Glomerular endothelial cell (primary cell): ENCODE measurements at regions not wholly inside any gene's neighbourhood (a gene's known extent, or its start where the extent isn't known, plus 50 kb on each side); places are given as distances from the start of the nearest gene placed in this dataset.
"Not testable (repeated sequence)": the region's sequence is repeated elsewhere in the genome, so short reads cannot be mapped to it uniquely, and the experiment has no call there.

Experiments
- DNase-seq: peaks from one replicate; pipeline ENCODE4 v3.0.0-alpha.2; 2011; ENCODE audit warnings: low read depth, low spot score; ENCODE audit errors: extremely low read depth

GRCh38 chr12:61525331-61525730, 734.9 kb upstream of the USP15 start:
- DNase-seq, result no peak

- no peak for DNase-seq
These were observed 729.7 kb upstream of the USP15 start for GRCh38 chr12:61530456-61530855.

- DNase-seq, result no peak
These were observed 729.0 kb upstream of the USP15 start for GRCh38 chr12:61531195-61531594.

- no peak for DNase-seq
These were observed 724.1 kb upstream of the USP15 start for GRCh38 chr12:61536117-61536516.

- no peak for DNase-seq
These were observed 723.7 kb upstream of the USP15 start for GRCh38 chr12:61536525-61536924.

- DNase-seq, result no peak
These were observed 721.3 kb upstream of the USP15 start for GRCh38 chr12:61538951-61539350.

GRCh38 chr12:61542551-61542950, 717.7 kb upstream of the USP15 start:
- no peak for DNase-seq

- no peak for DNase-seq
These were observed 713.9 kb upstream of the USP15 start for GRCh38 chr12:61546296-61546695.

GRCh38 chr12:61553091-61553490, 707.1 kb upstream of the USP15 start:
- no peak for DNase-seq

- DNase-seq, result no peak
These were observed 705.8 kb upstream of the USP15 start for GRCh38 chr12:61554268-61555008.

GRCh38 chr12:61563665-61564450, 696.3 kb upstream of the USP15 start:
- no peak for DNase-seq

GRCh38 chr12:61564466-61564865, 695.7 kb upstream of the USP15 start:
- no peak for DNase-seq

GRCh38 chr12:61566183-61566582, 694.0 kb upstream of the USP15 start:
- DNase-seq, result no peak

- DNase-seq, result no peak
These were observed 685.9 kb upstream of the USP15 start for GRCh38 chr12:61574339-61574738.

GRCh38 chr12:61584943-61585342, 675.3 kb upstream of the USP15 start:
- DNase-seq, result no peak

GRCh38 chr12:61590864-61591263, 669.3 kb upstream of the USP15 start:
- DNase-seq, result not testable (repeated sequence)

- DNase-seq, result no peak
These were observed 650.1 kb upstream of the USP15 start for GRCh38 chr12:61610143-61610542.

- DNase-seq, result no peak
These were observed 630.5 kb upstream of the USP15 start for GRCh38 chr12:61629702-61630101.

GRCh38 chr12:61646639-61647038, 613.6 kb upstream of the USP15 start:
- DNase-seq, result no peak

GRCh38 chr12:61647566-61647965, 612.6 kb upstream of the USP15 start:
- no peak for DNase-seq

GRCh38 chr12:61652265-61652664, 607.9 kb upstream of the USP15 start:
- DNase-seq, result no peak

GRCh38 chr12:61654698-61655097, 605.5 kb upstream of the USP15 start:
- DNase-seq, result no peak
